ENCODE measurements at regions not wholly inside any gene's neighbourhood (a gene's known extent, or its start where the extent isn't known, plus 50 kb on each side); places are given as distances from the start of the nearest gene placed in this dataset.
"Not testable (repeated sequence)": the region's sequence is repeated elsewhere in the genome, so short reads cannot be mapped to it uniquely, and the experiment has no call there.

- no peak for ATAC-seq
- no peak for DNase-seq (ENCODE audit: low spot score)
Measured at GRCh38 chr5:82901281-82901888, 175.8 kb downstream of the TMEM167A start.

- ATAC-seq (no peak), DNase-seq (ENCODE audit: low spot score) (no peak)
Measured at GRCh38 chr5:82894716-82895115, 182.5 kb downstream of the TMEM167A start.

GRCh38 chr5:82889088-82889487 lies 188.1 kb downstream of the TMEM167A start:
- no peak for DNase-seq (ENCODE audit: low spot score)
- no peak for ATAC-seq

- no peak for ATAC-seq
- DNase-seq (ENCODE audit: low spot score) = no peak
Measured at GRCh38 chr5:82886911-82887310, 190.3 kb downstream of the TMEM167A start.

GRCh38 chr5:82885627-82886389 lies 191.4 kb downstream of the TMEM167A start:
- no peak for DNase-seq (ENCODE audit: low spot score)

GRCh38 chr5:82884821-82885471 lies 192.2 kb downstream of the TMEM167A start:
- no peak for ATAC-seq
- no peak for DNase-seq (ENCODE audit: low spot score)

More at GRCh38 chr5:82885627-82886389, 191.4 kb downstream of the TMEM167A start:
- ATAC-seq = peak; percentile 57

- DNase-seq (ENCODE audit: low spot score) = no peak
- ATAC-seq = no peak
Measured at GRCh38 chr5:82882316-82882715, 194.9 kb downstream of the TMEM167A start.

- DNase-seq (ENCODE audit: low spot score) (no peak), ATAC-seq (no peak)
Measured at GRCh38 chr5:82881571-82882174, 195.5 kb downstream of the TMEM167A start.

GRCh38 chr5:82879089-82879488 lies 198.1 kb downstream of the TMEM167A start:
- ATAC-seq = no peak
- no peak for DNase-seq (ENCODE audit: low spot score)

GRCh38 chr5:82873452-82873851 lies 203.7 kb downstream of the TMEM167A start:
- no peak for ATAC-seq
- no peak for DNase-seq (ENCODE audit: low spot score)

- ATAC-seq; DNase-seq (ENCODE audit: low spot score): not testable (repeated sequence)
Measured at GRCh38 chr5:82872321-82873288, 204.6 kb downstream of the TMEM167A start.

- ATAC-seq (no peak), DNase-seq (ENCODE audit: low spot score) (no peak)
Measured at GRCh38 chr5:82865625-82866024, 211.6 kb downstream of the TMEM167A start.

GRCh38 chr5:82863266-82863665 lies 213.9 kb downstream of the TMEM167A start:
- ATAC-seq (no peak), DNase-seq (ENCODE audit: low spot score) (no peak)

GRCh38 chr5:82862711-82863110 lies 214.5 kb downstream of the TMEM167A start:
- no peak for DNase-seq (ENCODE audit: low spot score)
- no peak for ATAC-seq

GRCh38 chr5:82862261-82862660 lies 214.9 kb downstream of the TMEM167A start:
- ATAC-seq (no peak), DNase-seq (ENCODE audit: low spot score) (no peak)

GRCh38 chr5:82861701-82862100 lies 215.5 kb downstream of the TMEM167A start:
- peak; percentile 61 for ATAC-seq
- DNase-seq (ENCODE audit: low spot score) = no peak

- DNase-seq (ENCODE audit: low spot score) (no peak), ATAC-seq (no peak)
Measured at GRCh38 chr5:82859451-82860140, 217.6 kb downstream of the TMEM167A start.

GRCh38 chr5:82858151-82859025 lies 218.8 kb downstream of the TMEM167A start:
- DNase-seq (ENCODE audit: low spot score) (no peak), ATAC-seq (no peak)

Data from left lobe of liver (tissue), 2 donors.